ENCODE measurements at regions not wholly inside any gene's neighbourhood (a gene's known extent, or its start where the extent isn't known, plus 50 kb on each side); places are given as distances from the start of the nearest gene placed in this dataset.

DNA sequence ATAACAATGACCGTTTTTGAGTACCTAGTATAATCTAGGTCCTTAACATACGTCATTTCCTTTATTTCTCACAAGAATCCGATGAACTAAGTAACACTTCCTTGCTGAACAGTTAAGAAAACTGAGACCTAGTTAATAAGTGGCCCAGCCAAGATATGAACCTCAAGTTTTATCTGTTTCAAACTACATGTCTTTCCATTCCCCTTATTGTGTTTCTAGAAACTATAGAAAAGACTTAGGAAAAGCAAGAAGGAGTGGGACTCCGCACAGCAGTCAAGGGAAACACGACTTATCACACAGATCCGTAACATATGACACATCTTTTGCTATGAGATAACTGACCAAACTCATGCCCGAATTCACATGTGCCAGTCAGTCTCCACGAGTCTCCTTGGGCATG, 221.2 kb upstream of the ADAMTS9 start:
- Histone ChIP-seq H3K27me3 (ENCODE audit: control insufficient read depth, insufficient read depth, low read length, poor library complexity, severe bottlenecking) (no peaks in the 10 kb centered on the region), H3K4me3 (ENCODE audit: low read length) (no peak overlapping the region), H3K9me3 (ENCODE audit: control insufficient read depth, low read length) (peaks cover 6% of the 10 kb centered on the region), H3K36me3 (ENCODE audit: control insufficient read depth, insufficient read depth, low read length) (no peaks in the 10 kb centered on the region), H3K27ac (ENCODE audit: low read depth, low read length) (no peak overlapping the region), H3K4me1 (ENCODE audit: control insufficient read depth, insufficient read depth, low read length) (peaks cover 11% of the 10 kb centered on the region), H3K9ac (ENCODE audit: extremely low read depth, low read length, poor library complexity, severe bottlenecking) (no peak overlapping the region)
- Mint-ChIP-seq H3K27ac (no peak overlapping the region), H3K27me3 (ENCODE audit: insufficient read depth) (no peaks in the 10 kb centered on the region), H3K4me1 (peaks cover 50% of the 10 kb centered on the region), H3K4me3 (no peak overlapping the region), H3K36me3 (ENCODE audit: low read depth) (no peaks in the 10 kb centered on the region), H3K9me3 (peaks cover 10% of the 10 kb centered on the region)
- no peak for TF ChIP-seq CTCF (conservative IDR thresholded peaks at IDR 0.05)
- DNase-seq, result no peak
- WGBS, 2 experiments (ENCODE audit: insufficient coverage in 1 of 2, insufficient read length in 1 of 2), result 90 to 98% methylated on average over 6 to 8 of the region's 8 CpGs

DNA sequence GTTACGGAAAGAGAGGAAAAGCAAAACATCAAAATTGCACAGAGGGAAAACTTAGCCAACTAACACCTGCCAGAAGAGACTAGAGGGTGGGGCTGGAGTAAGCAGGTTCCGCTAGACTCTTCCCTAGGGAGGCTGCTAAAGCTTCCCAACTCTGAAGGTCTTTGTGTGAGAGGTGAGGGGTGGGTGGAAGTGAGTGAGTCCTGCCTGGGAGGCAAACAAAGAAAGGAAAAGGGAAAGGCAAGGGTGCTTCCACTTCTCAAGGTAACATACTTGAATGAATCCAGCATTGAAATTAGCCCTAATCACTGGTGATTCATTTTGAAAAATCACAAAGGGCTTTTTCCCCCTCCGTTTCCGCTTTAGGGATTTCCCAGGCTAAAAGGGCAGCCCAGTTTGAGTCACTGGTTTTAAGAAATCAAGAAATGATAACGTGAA, 220.5 kb upstream of the ADAMTS9 start:
- Mint-ChIP-seq H3K36me3 (ENCODE audit: low read depth) (no peaks in the 10 kb centered on the region), H3K4me1 (peaks cover 44% of the 10 kb centered on the region), H3K4me3 (no peak overlapping the region), H3K27me3 (ENCODE audit: insufficient read depth) (no peaks in the 10 kb centered on the region), H3K27ac (no peak overlapping the region), H3K9me3 (peaks cover 10% of the 10 kb centered on the region)
- no peak for TF ChIP-seq CTCF (conservative IDR thresholded peaks at IDR 0.05)
- no peaks in the 10 kb centered on the region for H3K27me3 ChIP-seq (ENCODE audit: control insufficient read depth, insufficient read depth, low read length, poor library complexity, severe bottlenecking)
- WGBS, 2 experiments (ENCODE audit: insufficient coverage in 1 of 2, insufficient read length in 1 of 2), result 78 to 80% methylated on average over 4 to 5 of the region's 5 CpGs
- H3K36me3 ChIP-seq (ENCODE audit: control insufficient read depth, insufficient read depth, low read length), result no peaks in the 10 kb centered on the region
- H3K9me3 ChIP-seq (ENCODE audit: control insufficient read depth, low read length), result peaks cover 6% of the 10 kb centered on the region
- DNase-seq, result no peak
- H3K9ac ChIP-seq (ENCODE audit: extremely low read depth, low read length, poor library complexity, severe bottlenecking), result no peak overlapping the region
- H3K27ac ChIP-seq (ENCODE audit: low read depth, low read length), result no peak overlapping the region
- no peak overlapping the region for H3K4me3 ChIP-seq (ENCODE audit: low read length)
- H3K4me1 ChIP-seq (ENCODE audit: control insufficient read depth, insufficient read depth, low read length), result peaks cover 11% of the 10 kb centered on the region

- H3K9me3 ChIP-seq (ENCODE audit: control insufficient read depth, low read length), result no peaks in the 10 kb centered on the region
- Mint-ChIP-seq H3K27ac (no peak overlapping the region), H3K9me3 (no peaks in the 10 kb centered on the region), H3K4me3 (no peak overlapping the region), H3K4me1 (peaks cover 42% of the 10 kb centered on the region), H3K36me3 (ENCODE audit: low read depth) (no peaks in the 10 kb centered on the region), H3K27me3 (ENCODE audit: insufficient read depth) (no peaks in the 10 kb centered on the region)
- no peak overlapping the region for H3K4me3 ChIP-seq (ENCODE audit: low read length)
- DNase-seq, result no peak
- WGBS, 2 experiments (ENCODE audit: insufficient coverage in 1 of 2, insufficient read length in 1 of 2), result 78 to 79% methylated on average over 6 to 7 of the region's 7 CpGs
- H3K9ac ChIP-seq (ENCODE audit: extremely low read depth, low read length, poor library complexity, severe bottlenecking), result no peak overlapping the region
- no peak for TF ChIP-seq CTCF (conservative IDR thresholded peaks at IDR 0.05)
- H3K27me3 ChIP-seq (ENCODE audit: control insufficient read depth, insufficient read depth, low read length, poor library complexity, severe bottlenecking), result no peaks in the 10 kb centered on the region
- peaks cover 11% of the 10 kb centered on the region for H3K4me1 ChIP-seq (ENCODE audit: control insufficient read depth, insufficient read depth, low read length)
- H3K27ac ChIP-seq (ENCODE audit: low read depth, low read length), result no peak overlapping the region
- H3K36me3 ChIP-seq (ENCODE audit: control insufficient read depth, insufficient read depth, low read length), result no peaks in the 10 kb centered on the region
Observed at GRCh38 chr3:64905906-64906410, 218.2 kb upstream of the ADAMTS9 start.

Data from endodermal cell (in vitro differentiated cells).